ENCODE measurements at regions not wholly inside any gene's neighbourhood (a gene's known extent, or its start where the extent isn't known, plus 50 kb on each side); places are given as distances from the start of the nearest gene placed in this dataset.
"Not testable (repeated sequence)": the region's sequence is repeated elsewhere in the genome, so short reads cannot be mapped to it uniquely, and the experiment has no call there.

DNA sequence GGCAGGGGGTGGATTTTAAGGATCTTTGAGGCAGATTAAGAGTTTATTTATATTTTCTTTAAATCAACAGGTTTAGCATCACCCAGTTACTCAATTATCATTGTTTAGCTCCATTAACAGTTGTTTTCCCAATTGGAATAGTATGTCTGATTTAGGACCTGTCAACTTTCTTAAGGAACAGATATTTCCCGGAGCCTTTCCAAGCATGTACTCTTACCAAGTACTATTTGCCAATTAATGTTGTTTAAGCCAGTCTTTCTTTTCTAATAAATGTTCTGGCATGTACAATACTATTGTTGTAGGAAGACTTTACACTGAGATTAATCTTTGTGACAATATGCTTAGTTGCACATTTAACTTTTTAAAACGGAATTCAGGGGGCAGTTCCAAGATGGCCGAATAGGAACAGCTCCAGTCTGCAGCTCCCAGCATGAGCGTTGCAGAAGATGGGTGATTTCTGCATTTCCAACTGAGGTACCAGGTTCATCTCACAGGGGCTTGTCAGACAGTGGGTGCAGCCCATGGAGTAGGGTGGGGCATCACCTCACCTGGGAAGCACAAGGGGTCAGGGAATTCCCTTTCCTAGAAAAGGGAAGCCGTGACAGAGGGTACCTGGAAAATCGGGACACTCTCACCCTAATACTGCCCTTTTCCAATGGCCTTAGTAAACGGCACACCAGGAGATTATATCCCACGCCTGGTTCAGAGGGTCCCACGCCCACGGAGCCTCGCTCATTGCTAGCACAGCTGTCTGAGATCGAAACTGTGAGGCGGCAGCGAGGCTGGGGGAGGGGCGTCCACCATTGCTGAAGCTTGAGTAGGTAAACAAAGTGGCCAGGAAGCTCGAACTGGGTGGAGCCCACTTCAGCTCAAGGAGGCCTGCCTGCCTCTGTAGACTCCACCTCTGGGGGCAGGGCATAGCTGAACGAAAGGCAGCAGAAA lies 173.7 kb downstream of the LRRC70 start:
- not testable (repeated sequence) for DNase-seq

DNA sequence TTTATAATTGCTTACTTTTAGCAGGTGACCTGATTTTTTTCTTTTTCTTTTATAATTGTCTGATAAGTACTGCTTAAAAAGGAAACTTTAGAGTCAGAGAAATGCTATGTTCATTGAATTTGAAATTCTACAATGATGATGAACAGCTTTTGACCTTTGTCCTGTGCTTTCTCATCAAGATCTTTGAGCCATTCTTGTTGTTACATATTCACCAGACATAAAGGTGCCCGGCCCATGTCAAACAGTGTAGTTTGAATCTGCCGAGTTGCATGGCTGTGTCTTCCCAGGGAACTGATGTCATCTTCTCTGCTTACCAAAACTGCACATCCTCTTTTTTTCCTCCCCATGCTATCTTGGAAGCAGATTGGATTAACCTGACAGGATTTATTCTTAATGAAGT lies 163.6 kb downstream of the LRRC70 start:
- DNase-seq = no peak

DNA sequence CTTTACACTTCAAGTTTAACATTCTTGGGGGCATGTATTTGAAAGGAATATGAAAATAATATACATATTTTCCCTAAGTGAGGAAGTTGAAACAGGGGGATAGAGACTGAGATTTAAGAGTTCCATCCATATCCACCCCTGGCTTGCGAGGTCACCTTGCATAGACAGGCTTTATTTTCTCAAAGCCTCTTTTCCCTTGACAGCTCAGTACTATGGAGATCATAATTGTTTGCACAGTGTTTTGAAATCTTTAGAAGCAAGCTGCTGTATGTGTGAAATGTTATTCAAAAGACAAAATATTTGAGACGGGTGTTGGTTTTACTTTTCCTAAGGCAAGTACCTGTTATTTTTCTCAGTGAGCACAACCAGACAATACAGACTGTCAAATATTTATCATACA lies 163.1 kb downstream of the LRRC70 start:
- no peak for DNase-seq

DNA sequence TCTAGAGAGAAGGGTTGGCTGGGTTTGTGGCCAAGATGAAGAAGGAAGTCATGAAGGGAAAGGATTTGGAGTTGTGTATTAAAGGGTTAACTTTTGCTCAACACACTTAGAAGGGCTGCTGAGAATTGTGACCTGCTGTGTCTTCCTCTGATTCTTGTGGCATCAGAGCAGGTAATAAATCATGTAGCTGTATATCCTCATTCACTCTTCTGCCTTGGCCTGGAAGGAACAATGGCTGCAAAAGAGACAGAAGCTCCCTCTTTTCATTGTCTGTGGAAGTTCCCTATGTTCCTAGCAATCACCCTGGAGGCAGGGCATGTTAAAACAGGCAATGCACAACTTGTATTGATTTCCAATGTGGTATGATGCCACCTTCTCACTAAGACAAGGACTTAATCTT lies 159.1 kb downstream of the LRRC70 start:
- DNase-seq = no peak

DNA sequence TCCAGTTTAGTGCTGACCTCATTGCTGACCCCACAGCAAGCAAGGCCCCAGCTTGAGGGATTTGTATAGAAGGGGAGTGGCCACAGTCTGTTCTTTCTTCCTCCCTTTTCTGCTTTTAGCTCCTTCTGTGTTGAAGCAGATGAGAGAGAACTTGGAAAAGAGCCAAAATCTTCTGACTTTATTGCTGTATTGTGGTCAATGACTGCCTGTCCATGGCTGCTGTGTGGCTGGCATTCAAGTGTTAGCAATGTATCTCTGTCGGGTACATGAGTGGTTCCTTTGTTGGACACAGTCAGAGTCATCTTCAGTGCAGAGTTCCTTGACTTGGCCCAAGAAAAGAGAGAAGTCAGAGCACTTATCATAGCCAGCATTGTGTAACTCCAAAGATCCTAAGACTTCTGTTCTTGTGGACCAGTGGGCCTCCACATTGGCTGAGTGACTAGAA lies 154.1 kb downstream of the LRRC70 start:
- peak in 1 of 2 donors; percentile 7 for DNase-seq

DNA sequence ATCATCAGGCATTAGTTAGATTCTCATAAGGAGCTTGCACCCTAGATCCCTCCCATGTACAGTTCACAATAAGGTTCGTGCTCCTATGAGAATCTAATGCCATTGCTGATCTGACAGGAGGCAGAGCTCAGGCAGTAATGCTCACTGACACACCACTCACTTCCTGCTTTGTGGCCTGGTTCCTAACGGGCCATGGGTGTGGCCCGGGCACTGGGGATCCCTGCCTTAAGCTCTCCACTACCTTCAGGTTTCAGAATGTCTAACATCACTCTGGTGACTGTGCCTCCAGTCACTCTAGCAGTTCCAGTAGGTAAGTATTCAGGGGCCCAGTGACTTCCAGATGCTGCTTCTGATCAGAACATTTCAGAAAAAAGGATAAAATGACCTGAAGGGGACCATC lies 152.4 kb downstream of the LRRC70 start:
- peak in 1 of 2 donors; percentile 23 for DNase-seq

GRCh38 chr5:62729675-62730074 lies 151.1 kb downstream of the LRRC70 start:
- no peak for DNase-seq

DNA sequence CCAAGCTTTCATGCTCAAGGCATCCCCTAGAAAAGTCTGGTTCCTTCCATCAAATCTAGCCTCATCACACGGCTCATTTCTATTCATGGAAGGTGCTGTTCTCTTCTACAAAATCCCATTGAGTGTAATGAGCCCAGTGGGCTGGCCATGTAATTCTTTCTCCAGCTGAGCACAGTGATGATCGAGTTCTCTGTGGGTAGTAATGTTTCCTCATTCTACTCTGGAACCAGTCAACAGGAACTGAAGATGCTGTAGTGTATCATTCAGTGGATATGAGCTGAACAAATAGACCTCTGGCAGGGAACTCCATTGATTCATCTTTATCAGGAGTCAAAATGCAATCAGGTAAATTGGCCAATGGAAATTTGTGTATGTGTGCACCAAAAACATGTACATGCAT lies 149.2 kb downstream of the LRRC70 start:
- DNase-seq = no peak

DNA sequence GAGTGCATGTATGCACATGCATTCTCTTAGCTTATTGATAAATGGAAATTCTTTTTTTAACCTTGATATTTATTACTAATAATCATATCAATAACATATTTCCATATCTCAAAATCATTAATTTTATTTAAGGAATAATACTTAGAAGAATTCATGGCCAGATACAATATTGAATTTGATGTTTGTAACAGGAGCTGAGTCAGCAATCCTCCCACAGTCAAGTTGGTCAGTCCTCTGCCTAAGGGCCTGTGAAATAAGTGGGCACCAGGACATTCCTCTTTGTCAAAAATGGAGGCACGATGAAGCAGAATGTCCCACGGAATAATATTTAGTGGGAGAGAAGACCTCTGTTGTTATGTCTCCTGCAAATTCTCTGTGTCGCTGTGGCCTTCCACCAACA lies 148.6 kb downstream of the LRRC70 start:
- no peak for DNase-seq

GRCh38 chr5:62722360-62722759 lies 143.7 kb downstream of the LRRC70 start:
- DNase-seq = no peak

GRCh38 chr5:62720031-62720441 lies 141.4 kb downstream of the LRRC70 start:
- peak in 1 of 2 donors; percentile 17 for DNase-seq

GRCh38 chr5:62719061-62719720 lies 140.6 kb downstream of the LRRC70 start:
- DNase-seq = no peak

DNA sequence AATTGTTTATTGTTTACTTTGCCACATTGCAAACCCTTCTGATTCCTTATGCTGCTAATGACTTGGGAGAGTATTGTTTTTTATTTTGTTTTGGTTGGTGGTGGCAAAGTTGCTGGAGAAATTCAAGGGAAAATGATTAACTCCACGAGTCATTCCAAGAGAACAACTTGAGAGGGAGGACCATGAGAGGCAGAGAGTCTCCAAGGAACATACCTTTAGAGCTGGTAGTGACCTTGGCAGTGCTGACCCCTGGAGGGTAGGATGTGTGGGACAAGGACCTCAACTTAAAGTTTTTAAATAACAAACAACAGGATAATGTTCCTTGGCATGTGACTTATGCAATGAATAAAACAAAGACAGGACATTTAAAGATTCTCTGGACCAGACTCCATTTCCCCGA lies 139.7 kb downstream of the LRRC70 start:
- no peak for DNase-seq

DNA sequence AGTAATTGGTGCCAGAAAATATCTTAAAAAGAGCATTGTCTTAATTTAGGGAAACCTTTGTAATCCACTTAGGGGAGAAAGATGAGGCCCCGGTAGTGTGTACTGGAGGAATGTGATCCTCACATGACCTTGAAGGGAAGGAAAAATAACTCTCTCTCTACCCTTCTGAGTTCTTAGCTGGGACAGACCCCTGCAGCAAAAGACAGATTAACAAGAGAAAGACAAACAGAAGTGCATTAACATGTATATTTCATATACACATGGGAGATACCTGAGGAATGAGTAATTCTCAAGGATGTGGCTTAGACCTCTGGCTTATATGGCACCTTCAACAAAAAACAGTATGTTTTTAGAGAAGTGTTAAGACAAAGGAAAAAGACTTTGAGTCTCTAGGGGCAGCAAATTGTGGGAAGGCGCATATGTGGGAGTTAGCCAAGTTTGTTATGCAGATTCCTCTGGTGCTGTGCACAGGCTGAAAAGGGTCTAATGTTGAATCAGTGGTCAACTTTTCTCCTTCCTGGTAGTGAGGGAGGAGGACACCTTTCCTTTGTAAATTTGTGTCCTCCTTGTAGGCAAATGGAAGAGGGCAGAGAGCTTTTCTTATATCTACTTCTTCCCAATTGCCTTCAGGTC lies 138.8 kb downstream of the LRRC70 start:
- no peak for DNase-seq

DNA sequence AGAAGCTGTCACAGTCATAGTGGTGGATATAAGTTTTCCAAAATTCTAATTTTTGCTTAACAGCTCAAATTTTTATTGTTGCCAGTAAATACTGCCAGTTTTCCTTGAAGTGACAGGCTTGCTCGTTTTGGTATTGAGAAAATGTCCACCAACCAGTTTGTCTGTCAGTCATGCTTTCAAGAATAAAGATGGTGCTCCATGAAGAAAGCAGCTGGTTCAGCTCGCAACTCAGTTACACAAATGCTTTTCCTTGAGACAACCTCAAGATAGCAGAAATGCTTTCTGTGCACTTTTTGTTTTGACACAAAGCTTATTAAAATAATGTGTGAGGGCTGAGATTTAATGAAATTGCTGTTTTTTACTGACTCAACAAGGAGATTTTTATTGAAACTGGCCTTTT lies 135.7 kb downstream of the LRRC70 start:
- DNase-seq = no peak

- no peak for DNase-seq
Observed at GRCh38 chr5:62708481-62709325, 130.1 kb downstream of the LRRC70 start.

DNA sequence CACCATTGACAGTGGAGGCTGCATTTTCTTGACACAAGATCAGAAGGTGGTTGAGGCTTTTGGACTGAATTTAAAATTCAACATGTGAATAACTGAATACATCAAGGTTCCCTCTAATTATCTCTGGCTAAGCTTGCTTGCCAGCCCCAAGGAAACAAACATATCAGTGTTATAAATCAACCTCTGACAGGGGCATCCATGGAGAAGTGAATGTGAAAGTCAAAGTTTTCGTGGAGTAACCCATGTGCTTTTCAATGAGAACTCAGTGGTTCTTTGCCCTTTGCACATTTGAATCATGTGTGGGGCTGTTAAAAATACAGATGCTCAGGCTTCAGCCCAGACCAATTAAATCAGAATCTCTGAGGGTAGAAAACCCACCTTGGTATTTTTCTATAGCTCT lies 128.9 kb downstream of the LRRC70 start:
- DNase-seq = no peak

DNA sequence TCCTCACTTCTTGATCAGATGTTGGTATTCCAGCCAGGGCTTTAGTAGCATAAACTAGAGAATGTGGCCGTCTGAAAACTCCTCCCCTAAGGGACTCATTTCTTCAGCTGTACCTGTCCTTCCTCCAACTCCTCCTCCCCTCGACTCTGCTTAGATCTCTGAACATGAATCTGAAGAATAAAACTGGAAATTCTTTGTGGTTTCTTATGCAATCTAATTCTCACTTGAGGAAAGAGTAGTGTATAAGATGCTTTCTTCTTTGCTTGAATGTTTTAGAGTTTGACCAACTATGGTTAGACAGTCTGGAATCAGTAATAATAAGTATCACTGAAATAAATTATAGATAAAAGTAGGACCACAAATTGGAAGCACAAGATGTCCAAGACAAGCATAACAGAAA lies 128.5 kb downstream of the LRRC70 start:
- no peak for DNase-seq

GRCh38 chr5:62705022-62705421 lies 126.4 kb downstream of the LRRC70 start:
- DNase-seq = no peak

DNA sequence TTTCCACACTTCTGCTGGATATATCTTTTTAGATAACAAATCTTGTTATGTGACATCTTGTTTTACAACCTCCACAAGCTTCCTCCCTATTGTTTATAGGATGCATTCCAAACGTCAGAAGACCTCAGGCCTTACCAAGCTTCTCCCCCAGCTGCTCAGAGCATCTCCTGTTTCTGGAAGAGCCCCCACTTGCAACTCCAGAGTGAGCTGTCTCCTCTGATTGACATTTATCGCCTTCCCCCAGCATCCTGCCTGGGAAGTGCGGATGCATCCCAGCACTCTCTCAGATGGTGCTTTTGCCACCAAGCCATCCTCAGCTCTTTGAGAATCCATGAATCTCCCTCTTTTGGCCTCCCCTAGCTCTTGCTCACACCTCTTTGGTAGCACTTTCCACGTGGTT lies 123.5 kb downstream of the LRRC70 start:
- DNase-seq = no peak

- DNase-seq = no peak
Observed at GRCh38 chr5:62701036-62701435, 122.4 kb downstream of the LRRC70 start.

DNA sequence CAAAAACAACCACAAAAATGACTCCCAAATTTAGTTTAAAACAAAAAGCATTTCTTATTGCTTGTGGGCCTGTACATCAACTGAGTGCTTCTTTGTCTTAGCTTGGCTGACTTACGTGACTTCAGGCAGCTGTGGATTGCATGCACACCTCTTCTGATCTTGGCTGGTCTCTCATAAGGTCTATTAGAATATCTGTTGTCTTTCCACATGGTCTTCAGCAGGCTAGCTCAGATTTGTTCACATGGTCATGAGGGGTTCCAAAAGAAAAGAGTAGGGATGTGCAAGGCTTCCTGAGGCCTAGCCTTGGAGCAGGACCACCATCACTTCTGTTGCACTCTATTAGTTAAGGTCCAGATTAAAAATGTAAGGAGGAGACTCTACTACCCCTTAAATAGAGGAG lies 120.1 kb downstream of the LRRC70 start:
- no peak for DNase-seq

GRCh38 chr5:62695274-62695673 lies 116.7 kb downstream of the LRRC70 start:
- DNase-seq = no peak

All from CD4-positive, alpha-beta T cell treated with Interleukin-1 beta for 1 hour (primary cell).